CD4-positive, alpha-beta T cell (primary cell): ENCODE measurements at regions not wholly inside any gene's neighbourhood (a gene's known extent, or its start where the extent isn't known, plus 50 kb on each side); places are given as distances from the start of the nearest gene placed in this dataset.

Experiments used
- ATAC-seq: fragments of 200-7000 bp; cut with Tn5 transposase; one replicate; pipeline ENCODE4 v1.10.0; 2022; ENCODE audit warnings: mild to moderate bottlenecking; ENCODE audit not compliant: poor library complexity
- CTCF ChIA-PET: fragments of 350-600 bp; sonication (Branson Sonifier 250); formaldehyde crosslinking; loops from one replicate; lab custom pipeline; 2021; ENCODE audit warnings: antibody characterized with exemption, inconsistent platforms; lab: Charles Lee
- POLR2A ChIA-PET: fragments of 350-600 bp; sonication (Branson Sonifier 250); formaldehyde crosslinking; loops from one replicate; lab custom pipeline; 2021; ENCODE audit warnings: antibody characterized with exemption, inconsistent platforms; lab: Charles Lee
- DNase-seq, 14 experiments: peaks; one replicate each; pipeline ENCODE4 v3.0.0-alpha.2; 2013 to 2020; ENCODE audit warnings: mixed read lengths in 2 of 14
- H3K27ac ChIP-seq, 2 donors: one replicate each; pipeline versions ENCODE4 v1.5.1 to v1.7.0; 2013; ENCODE audit warnings: low read length in 2 of 2, low read depth in 1 of 2, mild to moderate bottlenecking in 1 of 2
- H3K27me3 ChIP-seq, 2 experiments: 1 replicate in 1 of 2; 2 replicates in 1 of 2; pipeline versions ENCODE4 v1.6.1 to v1.7.0; 2013; ENCODE audit warnings: low read length in 2 of 2, control low read depth in 1 of 2, mild to moderate bottlenecking in 1 of 2, moderate library complexity in 1 of 2; ENCODE audit not compliant: insufficient read depth in 2 of 2, control insufficient read depth in 1 of 2
- H3K36me3 ChIP-seq: one replicate; pipeline ENCODE4 v1.6.1; 2013; ENCODE audit warnings: low read length, control low read depth; ENCODE audit not compliant: insufficient read depth
- H3K4me1 ChIP-seq: one replicate; pipeline ENCODE4 v1.6.1; 2013; ENCODE audit warnings: low read length, control low read depth; ENCODE audit not compliant: insufficient read depth
- H3K4me3 ChIP-seq: one replicate; pipeline ENCODE4 v1.5.1; 2013; ENCODE audit warnings: mild to moderate bottlenecking, low read length, moderate library complexity
- H3K9me3 ChIP-seq, 2 experiments: 1 replicate in 1 of 2; 2 replicates in 1 of 2; pipeline versions ENCODE4 v1.6.1 to v1.7.0; 2013; ENCODE audit warnings: low read length in 2 of 2, mild to moderate bottlenecking in 2 of 2, control low read depth in 1 of 2, moderate library complexity in 1 of 2; ENCODE audit not compliant: control insufficient read depth in 1 of 2, insufficient read depth in 1 of 2
- H3K27ac Mint-ChIP-seq: one replicate; pipeline ENCODE4 v1.8.0; 2020; ENCODE audit warnings: mixed read lengths
- H3K27me3 Mint-ChIP-seq: one replicate; pipeline ENCODE4 v1.8.0; 2021; ENCODE audit warnings: mixed read lengths
- H3K36me3 Mint-ChIP-seq: one replicate; pipeline ENCODE4 v1.8.0; 2021; ENCODE audit warnings: low read depth, mixed read lengths
- H3K4me1 Mint-ChIP-seq: one replicate; pipeline ENCODE4 v1.8.0; 2021; ENCODE audit warnings: low read depth, mixed read lengths
- H3K4me3 Mint-ChIP-seq: one replicate; pipeline ENCODE4 v1.8.0; 2020; ENCODE audit warnings: mild to moderate bottlenecking, mixed read lengths
- H3K9me3 Mint-ChIP-seq: one replicate; pipeline ENCODE4 v1.8.0; 2020; ENCODE audit warnings: mixed read lengths
- intact Hi-C, 2 experiments: fragments of 100-400 bp; cut with DNase I in 1 of 2; cut with micrococcal nuclease in 1 of 2; formaldehyde crosslinking; loops; one replicate each; pipeline versions ENCODE4 v1.15.1 to v1.9.0; 2023 to 2025; cut with DNase I, micrococcal nuclease
- TF ChIP-seq, protein P1 (sequence below): fragments of 200-600 bp; IDR thresholded peaks from one replicate; pipeline ENCODE4 v1.8.0; 2022; ENCODE audit warnings: antibody characterized with exemption, mild to moderate bottlenecking

- H3K4me1 Mint-ChIP-seq, result no peaks in the 10 kb centered on the region
- H3K27me3 ChIP-seq, result no peaks in the 10 kb centered on the region
- H3K9me3 ChIP-seq, result no peaks in the 10 kb centered on the region
- H3K4me1 ChIP-seq, result no peaks in the 10 kb centered on the region
- no peak overlapping the region for H3K27ac ChIP-seq
- TF ChIP-seq, protein P1, sequence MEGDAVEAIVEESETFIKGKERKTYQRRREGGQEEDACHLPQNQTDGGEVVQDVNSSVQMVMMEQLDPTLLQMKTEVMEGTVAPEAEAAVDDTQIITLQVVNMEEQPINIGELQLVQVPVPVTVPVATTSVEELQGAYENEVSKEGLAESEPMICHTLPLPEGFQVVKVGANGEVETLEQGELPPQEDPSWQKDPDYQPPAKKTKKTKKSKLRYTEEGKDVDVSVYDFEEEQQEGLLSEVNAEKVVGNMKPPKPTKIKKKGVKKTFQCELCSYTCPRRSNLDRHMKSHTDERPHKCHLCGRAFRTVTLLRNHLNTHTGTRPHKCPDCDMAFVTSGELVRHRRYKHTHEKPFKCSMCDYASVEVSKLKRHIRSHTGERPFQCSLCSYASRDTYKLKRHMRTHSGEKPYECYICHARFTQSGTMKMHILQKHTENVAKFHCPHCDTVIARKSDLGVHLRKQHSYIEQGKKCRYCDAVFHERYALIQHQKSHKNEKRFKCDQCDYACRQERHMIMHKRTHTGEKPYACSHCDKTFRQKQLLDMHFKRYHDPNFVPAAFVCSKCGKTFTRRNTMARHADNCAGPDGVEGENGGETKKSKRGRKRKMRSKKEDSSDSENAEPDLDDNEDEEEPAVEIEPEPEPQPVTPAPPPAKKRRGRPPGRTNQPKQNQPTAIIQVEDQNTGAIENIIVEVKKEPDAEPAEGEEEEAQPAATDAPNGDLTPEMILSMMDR, result no peak
- no peak overlapping the region for H3K27ac Mint-ChIP-seq
- no peaks in the 10 kb centered on the region for H3K36me3 Mint-ChIP-seq
- no peak overlapping the region for H3K4me3 Mint-ChIP-seq
- H3K4me3 ChIP-seq, result no peak overlapping the region
- POLR2A ChIA-PET, result no interaction called here
- no peaks in the 10 kb centered on the region for H3K9me3 Mint-ChIP-seq
- no peak for ATAC-seq
- H3K36me3 ChIP-seq, result no peaks in the 10 kb centered on the region
- peaks cover 4% of the 10 kb centered on the region for H3K27me3 Mint-ChIP-seq
- DNase-seq, result peak in 2 of 14 experiments; percentile 20 to 23
- CTCF ChIA-PET, result no interaction called here
- intact Hi-C loops, result no loop called here
Measured at GRCh38 chr3:14329116-14329830, 73.1 kb upstream of the SLC6A6 start.

- no peak overlapping the region for H3K27ac ChIP-seq
- intact Hi-C loops, result no loop called here
- no peak overlapping the region for H3K4me3 ChIP-seq
- DNase-seq, result no peak
- Mint-ChIP-seq H3K4me3 (no peak overlapping the region), H3K9me3 (no peaks in the 10 kb centered on the region), H3K36me3 (no peaks in the 10 kb centered on the region), H3K27me3 (peaks cover 4% of the 10 kb centered on the region), H3K4me1 (no peaks in the 10 kb centered on the region), H3K27ac (no peak overlapping the region)
- H3K9me3 ChIP-seq, result no peaks in the 10 kb centered on the region
- POLR2A ChIA-PET, result no interaction called here
- H3K36me3 ChIP-seq, result no peaks in the 10 kb centered on the region
- no peak for ATAC-seq
- H3K4me1 ChIP-seq, result no peaks in the 10 kb centered on the region
- no peaks in the 10 kb centered on the region for H3K27me3 ChIP-seq
- CTCF ChIA-PET, result no interaction called here
- TF ChIP-seq, protein P1, result no peak
Measured at GRCh38 chr3:14329842-14330241, 72.6 kb upstream of the SLC6A6 start.

- CTCF ChIA-PET, result no interaction called here
- no peaks in the 10 kb centered on the region for H3K4me1 ChIP-seq
- no peak overlapping the region for H3K4me3 ChIP-seq
- DNase-seq, result no peak
- Mint-ChIP-seq H3K27ac (no peak overlapping the region), H3K9me3 (no peaks in the 10 kb centered on the region), H3K4me1 (no peaks in the 10 kb centered on the region), H3K4me3 (no peak overlapping the region), H3K36me3 (no peaks in the 10 kb centered on the region), H3K27me3 (peaks cover 4% of the 10 kb centered on the region)
- no peak overlapping the region for H3K27ac ChIP-seq
- TF ChIP-seq, protein P1, result no peak
- no peaks in the 10 kb centered on the region for H3K27me3 ChIP-seq
- intact Hi-C loops, result no loop called here
- POLR2A ChIA-PET, result no interaction called here
- H3K36me3 ChIP-seq, result no peaks in the 10 kb centered on the region
- H3K9me3 ChIP-seq, result no peaks in the 10 kb centered on the region
- no peak for ATAC-seq
Measured at GRCh38 chr3:14330508-14330907, 71.9 kb upstream of the SLC6A6 start.
